ENCODE measurements at regions not wholly inside any gene's neighbourhood (a gene's known extent, or its start where the extent isn't known, plus 50 kb on each side); places are given as distances from the start of the nearest gene placed in this dataset.

DNA sequence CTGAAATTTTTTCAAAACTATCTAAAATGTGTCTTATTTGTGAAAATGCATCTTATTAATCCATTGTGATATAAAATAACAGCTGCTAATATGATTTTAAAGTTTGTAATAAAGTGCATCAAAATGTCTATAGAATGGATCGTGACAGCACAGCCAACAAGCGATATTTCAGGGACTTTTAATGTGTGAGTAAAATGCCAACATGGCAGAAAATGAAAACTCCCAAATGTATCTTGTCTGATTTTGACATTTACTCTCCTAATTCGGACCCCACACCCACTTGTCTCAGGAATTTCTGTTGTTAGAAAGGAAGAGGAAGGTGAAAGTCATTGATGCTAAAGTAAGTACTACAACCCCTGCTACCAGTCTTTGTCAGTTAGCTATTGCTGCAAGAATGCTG, 273.9 kb downstream of the SATB1 start:
- H3K27me3 Mint-ChIP-seq, result no peaks in the 10 kb centered on the region

DNA sequence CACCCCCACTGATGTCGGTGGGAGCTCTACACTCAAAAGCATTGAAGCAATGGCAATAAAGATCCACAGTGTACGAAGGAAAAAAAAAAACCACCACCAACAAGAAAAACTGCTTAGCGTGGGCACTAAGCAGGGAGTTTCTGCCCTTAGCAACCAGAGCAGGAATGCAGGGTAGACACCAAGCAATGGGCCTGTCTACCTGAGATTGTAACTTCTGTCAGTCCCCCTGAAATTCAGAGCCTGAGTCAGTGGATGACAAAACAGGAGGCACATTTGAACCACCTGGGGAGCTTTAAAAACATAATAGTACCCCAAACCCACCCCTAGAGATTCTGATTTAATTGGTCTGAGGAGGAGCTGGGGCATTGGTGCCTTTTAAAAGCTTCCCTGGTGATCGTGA, 275.2 kb downstream of the SATB1 start:
- Histone ChIP-seq H3K27me3 (replicated peaks in 1 of 4; ENCODE audit: control extremely low read depth in 1 of 4, control insufficient read depth in 3 of 4, insufficient read depth in 4 of 4, low read length in 3 of 4) (no peaks in the 10 kb centered on the region), H3K79me2 (ENCODE audit: control insufficient read depth, insufficient read depth, low read length) (no peaks in the 10 kb centered on the region), H4K20me1 (ENCODE audit: control insufficient read depth, insufficient read depth, low read length, poor library complexity, severe bottlenecking) (no peaks in the 10 kb centered on the region), H3K4me1 (ENCODE audit: control insufficient read depth in 2 of 2, insufficient read depth in 2 of 2, low read length in 2 of 2) (no peaks in the 10 kb centered on the region), H2AFZ (ENCODE audit: insufficient read depth, low read depth, low read length, poor library complexity, severe bottlenecking) (no peak overlapping the region), H3K9me3 (ENCODE audit: control extremely low read depth in 1 of 3, control insufficient read depth in 2 of 3, insufficient read depth in 1 of 3, low read length in 2 of 3) (no peaks in the 10 kb centered on the region), H3K27ac (ENCODE audit: low read length in 2 of 2) (no peak overlapping the region), H3K9ac (ENCODE audit: low read length) (no peak overlapping the region), H3K4me3 (ENCODE audit: control extremely low read depth in 1 of 5, extremely low read depth in 1 of 5, insufficient read depth in 1 of 5, low read depth in 2 of 5, low read length in 4 of 5) (no peak overlapping the region), H3K36me3 (replicated peaks in 1 of 2; ENCODE audit: control extremely low read depth in 1 of 2, control insufficient read depth in 1 of 2, extremely low read depth in 1 of 2, insufficient read depth in 2 of 2, low read length in 1 of 2) (no peaks in the 10 kb centered on the region), H3K4me2 (replicated peaks; ENCODE audit: low read depth, low read length, poor library complexity, severe bottlenecking) (no peak overlapping the region)
- WGBS (ENCODE audit: insufficient coverage), result 76% methylated on average over 3 of the region's 4 CpGs
- TF ChIP-seq, protein P1, sequence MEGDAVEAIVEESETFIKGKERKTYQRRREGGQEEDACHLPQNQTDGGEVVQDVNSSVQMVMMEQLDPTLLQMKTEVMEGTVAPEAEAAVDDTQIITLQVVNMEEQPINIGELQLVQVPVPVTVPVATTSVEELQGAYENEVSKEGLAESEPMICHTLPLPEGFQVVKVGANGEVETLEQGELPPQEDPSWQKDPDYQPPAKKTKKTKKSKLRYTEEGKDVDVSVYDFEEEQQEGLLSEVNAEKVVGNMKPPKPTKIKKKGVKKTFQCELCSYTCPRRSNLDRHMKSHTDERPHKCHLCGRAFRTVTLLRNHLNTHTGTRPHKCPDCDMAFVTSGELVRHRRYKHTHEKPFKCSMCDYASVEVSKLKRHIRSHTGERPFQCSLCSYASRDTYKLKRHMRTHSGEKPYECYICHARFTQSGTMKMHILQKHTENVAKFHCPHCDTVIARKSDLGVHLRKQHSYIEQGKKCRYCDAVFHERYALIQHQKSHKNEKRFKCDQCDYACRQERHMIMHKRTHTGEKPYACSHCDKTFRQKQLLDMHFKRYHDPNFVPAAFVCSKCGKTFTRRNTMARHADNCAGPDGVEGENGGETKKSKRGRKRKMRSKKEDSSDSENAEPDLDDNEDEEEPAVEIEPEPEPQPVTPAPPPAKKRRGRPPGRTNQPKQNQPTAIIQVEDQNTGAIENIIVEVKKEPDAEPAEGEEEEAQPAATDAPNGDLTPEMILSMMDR (IDR thresholded peaks at IDR 0.05), result no peak
- no peak for TF ChIP-seq EZH2 (IDR thresholded peaks at IDR 0.05; ENCODE audit: borderline replicate concordance, insufficient read depth, low read depth, low read length, poor library complexity, severe bottlenecking)
- intact Hi-C loops (cut with micrococcal nuclease), result no loop called here
- Mint-ChIP-seq H3K27ac (no peak overlapping the region), H3K4me1 (no peaks in the 10 kb centered on the region), H3K4me3 (no peak overlapping the region), H3K9me3 (ENCODE audit: insufficient read depth) (no peaks in the 10 kb centered on the region), H3K27me3 (no peaks in the 10 kb centered on the region)
- CTCF ChIA-PET, result no interaction called here
- ATAC-seq (ENCODE audit: low read depth), result no peak
- DNase-seq, result no peak
- POLR2A ChIA-PET, result no interaction called here

More for the DNA sequence above, 273.9 kb downstream of the SATB1 start:
- no peak for DNase-seq
- Mint-ChIP-seq H3K4me1 (no peaks in the 10 kb centered on the region), H3K27ac (no peak overlapping the region), H3K4me3 (no peak overlapping the region), H3K9me3 (ENCODE audit: insufficient read depth) (no peaks in the 10 kb centered on the region)
- Histone ChIP-seq H3K4me2 (replicated peaks; ENCODE audit: low read depth, low read length, poor library complexity, severe bottlenecking) (no peak overlapping the region), H3K27ac (ENCODE audit: low read length in 2 of 2) (no peak overlapping the region), H4K20me1 (ENCODE audit: control insufficient read depth, insufficient read depth, low read length, poor library complexity, severe bottlenecking) (no peaks in the 10 kb centered on the region), H3K36me3 (replicated peaks in 1 of 2; ENCODE audit: control extremely low read depth in 1 of 2, control insufficient read depth in 1 of 2, extremely low read depth in 1 of 2, insufficient read depth in 2 of 2, low read length in 1 of 2) (no peaks in the 10 kb centered on the region), H3K27me3 (replicated peaks in 1 of 4; ENCODE audit: control extremely low read depth in 1 of 4, control insufficient read depth in 3 of 4, insufficient read depth in 4 of 4, low read length in 3 of 4) (no peaks in the 10 kb centered on the region), H2AFZ (ENCODE audit: insufficient read depth, low read depth, low read length, poor library complexity, severe bottlenecking) (no peak overlapping the region), H3K9me3 (ENCODE audit: control extremely low read depth in 1 of 3, control insufficient read depth in 2 of 3, insufficient read depth in 1 of 3, low read length in 2 of 3) (no peaks in the 10 kb centered on the region), H3K4me1 (ENCODE audit: control insufficient read depth in 2 of 2, insufficient read depth in 2 of 2, low read length in 2 of 2) (no peaks in the 10 kb centered on the region), H3K79me2 (ENCODE audit: control insufficient read depth, insufficient read depth, low read length) (no peaks in the 10 kb centered on the region), H3K4me3 (ENCODE audit: control extremely low read depth in 1 of 5, extremely low read depth in 1 of 5, insufficient read depth in 1 of 5, low read depth in 2 of 5, low read length in 4 of 5) (no peak overlapping the region), H3K9ac (ENCODE audit: low read length) (no peak overlapping the region)
- 100% methylated on average over 1 of the region's 3 CpGs for WGBS (ENCODE audit: insufficient coverage)
- ChIA-PET POLR2A (no interaction called here), CTCF (no interaction called here)
- ATAC-seq (ENCODE audit: low read depth), result no peak
- TF ChIP-seq EZH2 (IDR thresholded peaks at IDR 0.05; ENCODE audit: borderline replicate concordance, insufficient read depth, low read depth, low read length, poor library complexity, severe bottlenecking), result no peak
- TF ChIP-seq, protein P1 (IDR thresholded peaks at IDR 0.05), result no peak
- intact Hi-C loops (cut with micrococcal nuclease), result no loop called here

All from B cell (primary cell).